Tibial nerve (tissue), 4 donors: ENCODE measurements at regions not wholly inside any gene's neighbourhood (a gene's known extent, or its start where the extent isn't known, plus 50 kb on each side); places are given as distances from the start of the nearest gene placed in this dataset.

Source experiments
- DNase-seq, 2 donors: peaks; one replicate each; pipeline ENCODE4 v3.0.0-alpha.2; 2019; ENCODE audit warnings: low spot score in 2 of 2
- H3K27ac ChIP-seq, 4 donors: fragments of 200-600 bp; sonication (generic) in 3 of 4; one replicate each; pipeline ENCODE4 v1.5.1; 2017 to 2019; ENCODE audit warnings: mild to moderate bottlenecking in 1 of 4
- H3K27me3 ChIP-seq, 2 donors: fragments of 200-600 bp; sonication (generic) in 1 of 2; one replicate each; pipeline versions ENCODE4 v1.5.1 to v1.6.0; 2017 to 2019
- H3K36me3 ChIP-seq, 3 donors: fragments of 200-600 bp; sonication (generic); one replicate each; pipeline ENCODE4 v1.5.1; 2018 to 2019
- H3K4me1 ChIP-seq, 4 donors: fragments of 200-600 bp; sonication (generic) in 3 of 4; one replicate each; pipeline ENCODE4 v1.5.1; 2017 to 2019
- H3K4me3 ChIP-seq, 4 donors: fragments of 200-600 bp; sonication (generic) in 3 of 4; one replicate each; pipeline ENCODE4 v1.5.1; 2017 to 2019; ENCODE audit warnings: mild to moderate bottlenecking in 1 of 4, moderate library complexity in 1 of 4
- H3K9me3 ChIP-seq, 4 donors: fragments of 200-600 bp; sonication (generic) in 3 of 4; one replicate each; pipeline ENCODE4 v1.5.1; 2017 to 2019
- EP300 ChIP-seq, 2 donors: sonication (generic); formaldehyde crosslinking; IDR thresholded peaks; one replicate each; pipeline ENCODE4 v1.6.1; 2017; ENCODE audit warnings: antibody characterized with exemption in 2 of 2, mild to moderate bottlenecking in 1 of 2
- POLR2A ChIP-seq, 2 donors: fragments of 450-650 bp; IDR thresholded peaks; one replicate each; pipeline ENCODE4 v1.6.1; 2017; ENCODE audit warnings: antibody characterized with exemption in 2 of 2, mild to moderate bottlenecking in 2 of 2, moderate library complexity in 2 of 2
- WGBS, 2 donors: methylation state at CpG; one replicate each; pipeline ENCODE4 v1.1.5; 2018; 5-methylcytosine and 5-hydroxymethylcytosine counted together
- TF ChIP-seq, protein P1 (sequence below), 5 experiments: fragments of 200-600 bp in 3 of 5; fragments of 450-650 bp in 2 of 5; sonication (generic) in 3 of 5; IDR thresholded peaks; one replicate each; pipeline ENCODE4 v1.5.1; 2016 to 2019; ENCODE audit warnings: antibody characterized with exemption in 5 of 5, mild to moderate bottlenecking in 3 of 5, moderate library complexity in 2 of 5

DNA sequence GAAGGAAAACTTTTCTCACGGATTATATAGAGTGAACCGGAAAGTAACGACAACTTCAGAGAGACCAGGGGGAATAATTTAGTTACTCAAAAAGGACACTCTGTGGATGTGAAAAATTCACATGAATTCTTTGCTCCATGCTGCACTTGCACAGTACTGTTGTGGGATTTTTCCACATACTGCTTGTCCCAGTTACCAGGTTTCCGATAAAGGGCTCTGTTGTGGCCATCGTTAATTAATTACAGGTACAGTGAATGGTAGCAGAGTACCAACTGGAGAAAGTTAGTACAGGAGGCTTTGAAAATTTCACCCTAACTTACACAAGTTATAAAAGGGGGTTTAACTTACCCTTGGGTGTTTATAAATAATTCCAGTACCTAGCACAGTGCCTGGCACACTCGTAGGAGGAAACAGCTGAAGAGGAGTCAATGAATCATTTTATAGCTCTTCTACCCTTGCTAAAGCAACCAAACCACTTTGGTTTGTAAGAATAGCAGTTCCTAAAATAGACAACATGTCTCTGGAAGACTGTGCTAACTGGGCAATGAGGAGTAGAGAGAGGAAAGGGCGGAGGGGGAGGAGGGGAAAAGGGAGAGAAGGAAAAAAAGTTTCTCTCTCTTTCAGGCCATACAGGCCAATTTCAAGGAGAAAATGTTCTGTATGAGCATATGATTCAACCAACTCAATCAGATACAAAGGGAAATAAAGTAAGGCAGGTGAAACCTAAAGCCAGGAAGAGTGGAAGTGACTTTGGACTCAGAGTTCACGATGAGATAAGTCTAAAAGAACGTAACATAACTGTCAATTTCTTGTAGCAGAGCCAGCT is 98.3 kb upstream of the MAGI3 start:
- DNase-seq: no peak
- WGBS, 2 donors: 72 to 76% methylated on average over 9 of the region's 9 CpGs
- Histone ChIP-seq H3K4me3 (no peak overlapping the region), H3K9me3 (no peaks in the 10 kb centered on the region), H3K27ac (no peak overlapping the region), H3K27me3 (no peaks in the 10 kb centered on the region), H3K4me1 (no peaks in the 10 kb centered on the region), H3K36me3 (no peaks in the 10 kb centered on the region)
- TF ChIP-seq EP300 (IDR thresholded peaks at IDR 0.05) (no peak), POLR2A (IDR thresholded peaks at IDR 0.05) (no peak)
- TF ChIP-seq, protein P1, sequence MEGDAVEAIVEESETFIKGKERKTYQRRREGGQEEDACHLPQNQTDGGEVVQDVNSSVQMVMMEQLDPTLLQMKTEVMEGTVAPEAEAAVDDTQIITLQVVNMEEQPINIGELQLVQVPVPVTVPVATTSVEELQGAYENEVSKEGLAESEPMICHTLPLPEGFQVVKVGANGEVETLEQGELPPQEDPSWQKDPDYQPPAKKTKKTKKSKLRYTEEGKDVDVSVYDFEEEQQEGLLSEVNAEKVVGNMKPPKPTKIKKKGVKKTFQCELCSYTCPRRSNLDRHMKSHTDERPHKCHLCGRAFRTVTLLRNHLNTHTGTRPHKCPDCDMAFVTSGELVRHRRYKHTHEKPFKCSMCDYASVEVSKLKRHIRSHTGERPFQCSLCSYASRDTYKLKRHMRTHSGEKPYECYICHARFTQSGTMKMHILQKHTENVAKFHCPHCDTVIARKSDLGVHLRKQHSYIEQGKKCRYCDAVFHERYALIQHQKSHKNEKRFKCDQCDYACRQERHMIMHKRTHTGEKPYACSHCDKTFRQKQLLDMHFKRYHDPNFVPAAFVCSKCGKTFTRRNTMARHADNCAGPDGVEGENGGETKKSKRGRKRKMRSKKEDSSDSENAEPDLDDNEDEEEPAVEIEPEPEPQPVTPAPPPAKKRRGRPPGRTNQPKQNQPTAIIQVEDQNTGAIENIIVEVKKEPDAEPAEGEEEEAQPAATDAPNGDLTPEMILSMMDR (IDR thresholded peaks at IDR 0.05): no peak

DNA sequence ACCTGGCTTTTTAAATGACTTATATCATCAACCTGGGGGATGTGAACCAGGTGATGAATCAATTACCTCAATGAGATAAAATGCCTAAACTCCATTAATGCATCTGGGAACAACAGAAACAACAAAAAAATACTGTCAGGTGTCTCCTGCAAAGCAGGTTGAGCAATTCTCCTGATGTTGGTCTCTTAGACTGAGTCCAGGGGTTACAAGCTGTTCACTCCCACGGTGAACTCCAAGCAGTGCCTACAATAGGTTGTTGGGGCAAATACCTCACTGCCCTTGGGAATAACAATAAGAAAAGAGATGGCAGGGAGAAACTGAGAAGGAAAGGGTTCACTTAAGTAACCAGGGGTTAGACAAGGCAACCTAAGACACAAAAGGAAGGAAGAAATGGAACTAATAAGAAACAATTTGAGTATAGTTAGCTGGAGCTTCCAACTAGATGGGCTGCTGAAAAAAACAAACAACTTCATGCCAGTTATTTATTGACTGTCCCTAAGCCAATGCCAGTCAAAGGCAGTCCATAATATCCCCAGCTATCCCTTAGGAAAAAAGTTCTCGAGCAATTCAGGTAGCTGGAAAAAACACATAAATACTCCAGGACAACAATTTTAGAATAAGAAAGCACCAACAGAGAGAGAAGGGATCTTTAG is 97.6 kb upstream of the MAGI3 start:
- TF ChIP-seq POLR2A (IDR thresholded peaks at IDR 0.05) (no peak), EP300 (IDR thresholded peaks at IDR 0.05) (no peak)
- TF ChIP-seq, protein P1 (IDR thresholded peaks at IDR 0.05): no peak
- H3K27me3 ChIP-seq: no peaks in the 10 kb centered on the region
- WGBS, 2 donors: 73 to 78% methylated on average over 2 of the region's 2 CpGs
- no peaks in the 10 kb centered on the region for H3K36me3 ChIP-seq
- no peaks in the 10 kb centered on the region for H3K4me1 ChIP-seq
- H3K9me3 ChIP-seq: no peaks in the 10 kb centered on the region
- no peak overlapping the region for H3K4me3 ChIP-seq
- no peak for DNase-seq
- H3K27ac ChIP-seq: no peak overlapping the region

- no peaks in the 10 kb centered on the region for H3K9me3 ChIP-seq
- no peaks in the 10 kb centered on the region for H3K36me3 ChIP-seq
- DNase-seq: no peak
- no peaks in the 10 kb centered on the region for H3K27me3 ChIP-seq
- H3K4me1 ChIP-seq: no peaks in the 10 kb centered on the region
- H3K27ac ChIP-seq: no peak overlapping the region
- TF ChIP-seq POLR2A (IDR thresholded peaks at IDR 0.05) (no peak), EP300 (IDR thresholded peaks at IDR 0.05) (no peak)
- WGBS, 2 donors: 88 to 89% methylated on average over 11 of the region's 11 CpGs
- no peak overlapping the region for H3K4me3 ChIP-seq
Measured at GRCh38 chr1:113293256-113293626, 97.1 kb upstream of the MAGI3 start.

GRCh38 chr1:113297749-113298148 is 92.6 kb upstream of the MAGI3 start:
- Histone ChIP-seq H3K9me3 (no peaks in the 10 kb centered on the region), H3K4me1 (no peaks in the 10 kb centered on the region), H3K36me3 (no peaks in the 10 kb centered on the region), H3K27ac (no peak overlapping the region), H3K4me3 (no peak overlapping the region), H3K27me3 (no peaks in the 10 kb centered on the region)
- no peak for DNase-seq
- no peak for TF ChIP-seq POLR2A (IDR thresholded peaks at IDR 0.05)
- TF ChIP-seq EP300 (IDR thresholded peaks at IDR 0.05): no peak
- TF ChIP-seq, protein P1 (IDR thresholded peaks at IDR 0.05): no peak
- WGBS, 2 donors: 88 to 96% methylated on average over 1 of the region's 1 CpG

DNA sequence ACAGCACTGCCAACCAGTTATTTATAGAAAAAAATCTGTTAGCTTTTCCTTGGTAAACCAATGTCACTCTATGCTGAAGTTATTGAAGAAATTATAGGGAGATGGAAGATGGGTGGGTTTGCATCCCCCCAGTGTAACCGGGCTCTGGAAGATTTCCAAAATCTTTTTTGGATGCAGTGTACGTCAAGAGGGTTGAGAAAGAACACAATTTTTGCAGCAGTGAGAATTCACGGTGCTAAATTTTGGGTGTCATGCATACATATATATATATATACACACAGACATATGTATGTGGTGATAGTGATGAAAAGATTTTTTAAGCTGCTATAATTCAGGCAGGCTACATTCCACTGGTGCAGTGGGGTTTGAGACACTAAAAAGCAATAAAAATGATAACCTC is 91.4 kb upstream of the MAGI3 start:
- DNase-seq: no peak
- TF ChIP-seq, protein P1 (IDR thresholded peaks at IDR 0.05): no peak
- TF ChIP-seq POLR2A (IDR thresholded peaks at IDR 0.05): no peak
- TF ChIP-seq EP300 (IDR thresholded peaks at IDR 0.05): no peak
- H3K4me3 ChIP-seq: no peak overlapping the region
- WGBS, 2 donors: 60 to 70% methylated on average over 3 of the region's 3 CpGs
- no peaks in the 10 kb centered on the region for H3K27me3 ChIP-seq
- H3K9me3 ChIP-seq: no peaks in the 10 kb centered on the region
- no peak overlapping the region for H3K27ac ChIP-seq
- no peaks in the 10 kb centered on the region for H3K36me3 ChIP-seq
- no peaks in the 10 kb centered on the region for H3K4me1 ChIP-seq
